ENCODE measurements at regions not wholly inside any gene's neighbourhood (a gene's known extent, or its start where the extent isn't known, plus 50 kb on each side); places are given as distances from the start of the nearest gene placed in this dataset.

DNA sequence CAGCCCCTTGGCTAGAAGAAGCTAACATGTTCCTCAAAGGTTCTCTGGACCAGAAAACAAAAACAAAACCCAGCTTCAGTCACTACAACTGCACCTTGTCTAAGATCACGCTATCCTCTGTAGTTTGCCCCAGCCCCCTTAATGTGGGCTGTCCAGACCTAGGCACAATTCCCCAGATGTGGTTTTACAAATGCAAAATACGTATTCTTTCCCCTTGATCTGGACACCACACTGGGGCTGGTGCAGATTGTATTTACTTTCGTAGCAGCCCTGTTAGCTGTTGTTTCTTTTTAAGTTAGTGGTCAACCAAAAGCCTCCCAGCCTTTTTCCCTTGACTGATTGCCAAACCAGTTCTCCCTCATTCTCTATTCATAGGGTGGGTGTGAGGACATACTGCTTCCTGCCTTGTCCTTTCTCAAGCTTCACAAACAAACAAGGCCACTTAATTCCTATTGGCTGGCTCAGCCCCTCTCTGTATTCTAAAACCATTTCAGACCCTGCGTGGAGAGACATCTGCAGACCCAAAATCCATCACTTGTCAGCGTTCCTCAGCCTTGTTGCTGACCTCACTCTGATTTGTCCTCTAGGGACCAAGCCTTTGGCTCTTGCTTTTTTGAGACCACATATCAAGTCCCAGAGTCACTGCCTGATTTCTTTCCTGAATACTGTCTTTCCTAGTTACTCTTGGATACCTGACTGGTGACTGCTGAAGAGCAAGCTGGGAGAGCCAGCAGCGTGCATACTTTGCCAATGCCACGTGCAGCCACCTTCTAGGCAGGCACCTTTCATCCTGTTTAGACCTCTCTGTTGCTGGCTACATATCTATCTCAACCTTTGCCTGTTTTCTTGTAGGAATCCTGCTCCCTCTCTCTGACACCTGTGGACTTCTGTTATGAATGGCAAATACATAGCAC, 96.4 kb upstream of the RAB3GAP2 start:
- TF ChIP-seq, protein P1, sequence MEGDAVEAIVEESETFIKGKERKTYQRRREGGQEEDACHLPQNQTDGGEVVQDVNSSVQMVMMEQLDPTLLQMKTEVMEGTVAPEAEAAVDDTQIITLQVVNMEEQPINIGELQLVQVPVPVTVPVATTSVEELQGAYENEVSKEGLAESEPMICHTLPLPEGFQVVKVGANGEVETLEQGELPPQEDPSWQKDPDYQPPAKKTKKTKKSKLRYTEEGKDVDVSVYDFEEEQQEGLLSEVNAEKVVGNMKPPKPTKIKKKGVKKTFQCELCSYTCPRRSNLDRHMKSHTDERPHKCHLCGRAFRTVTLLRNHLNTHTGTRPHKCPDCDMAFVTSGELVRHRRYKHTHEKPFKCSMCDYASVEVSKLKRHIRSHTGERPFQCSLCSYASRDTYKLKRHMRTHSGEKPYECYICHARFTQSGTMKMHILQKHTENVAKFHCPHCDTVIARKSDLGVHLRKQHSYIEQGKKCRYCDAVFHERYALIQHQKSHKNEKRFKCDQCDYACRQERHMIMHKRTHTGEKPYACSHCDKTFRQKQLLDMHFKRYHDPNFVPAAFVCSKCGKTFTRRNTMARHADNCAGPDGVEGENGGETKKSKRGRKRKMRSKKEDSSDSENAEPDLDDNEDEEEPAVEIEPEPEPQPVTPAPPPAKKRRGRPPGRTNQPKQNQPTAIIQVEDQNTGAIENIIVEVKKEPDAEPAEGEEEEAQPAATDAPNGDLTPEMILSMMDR (conservative IDR thresholded peaks at IDR 0.05; ENCODE audit: low read length) = no peak
- no peak for TF ChIP-seq EZH2phosphoT487 (IDR thresholded peaks at IDR 0.05; ENCODE audit: borderline replicate concordance, low read depth, low read length)

Data from OCI-LY7 (cell line).